NCI-H1092 treated with DMSO at 0.1 percent for 48 hours (cell line): ENCODE measurements at regions not wholly inside any gene's neighbourhood (a gene's known extent, or its start where the extent isn't known, plus 50 kb on each side); places are given as distances from the start of the nearest gene placed in this dataset.
"Not testable (repeated sequence)": the region's sequence is repeated elsewhere in the genome, so short reads cannot be mapped to it uniquely, and the experiment has no call there.

Source experiments
- DNase-seq: peaks from one replicate; lab custom pipeline; 2025; lab: John Stamatoyannopoulos, UW

DNA sequence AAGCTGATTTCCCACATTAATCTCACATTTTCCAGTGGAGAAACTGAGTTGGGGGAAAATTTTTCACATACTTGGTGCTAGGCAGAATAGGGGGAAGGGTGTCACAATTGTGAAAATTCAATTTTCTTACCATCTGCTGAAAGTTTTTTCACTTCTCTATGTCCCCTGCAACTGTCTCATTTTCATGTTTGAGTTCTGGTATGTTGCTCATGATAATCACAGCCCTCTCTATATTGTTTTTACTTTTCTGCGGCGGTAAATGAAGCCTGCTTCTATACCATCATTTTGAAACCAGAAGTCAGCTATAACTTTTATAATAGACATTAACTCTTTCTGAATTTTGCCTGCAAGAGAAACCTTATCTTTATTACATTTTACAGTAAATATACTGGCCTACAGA is 1664.5 kb downstream of the EFNA5 start:
- no peak for DNase-seq

DNA sequence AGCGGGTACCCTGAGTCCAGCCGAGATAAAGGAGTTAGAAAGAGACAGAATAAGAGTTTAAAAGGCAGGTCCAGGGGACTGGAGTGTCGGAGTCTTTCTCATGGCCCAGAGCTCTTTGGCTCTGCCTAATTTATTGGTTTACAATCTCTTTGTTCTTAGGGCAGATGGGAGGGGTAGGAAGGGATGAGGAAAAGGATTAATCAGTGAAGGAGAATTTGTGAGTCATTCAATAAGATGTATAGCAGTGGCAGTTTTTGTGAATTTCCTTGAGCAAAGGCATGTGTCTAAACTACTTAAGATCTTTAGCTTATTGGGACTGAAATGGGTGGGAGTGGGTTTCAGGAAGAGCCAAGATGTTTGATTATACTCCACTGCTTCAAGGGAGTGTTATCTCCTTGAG is 1671.7 kb downstream of the EFNA5 start:
- not testable (repeated sequence) for DNase-seq

DNA sequence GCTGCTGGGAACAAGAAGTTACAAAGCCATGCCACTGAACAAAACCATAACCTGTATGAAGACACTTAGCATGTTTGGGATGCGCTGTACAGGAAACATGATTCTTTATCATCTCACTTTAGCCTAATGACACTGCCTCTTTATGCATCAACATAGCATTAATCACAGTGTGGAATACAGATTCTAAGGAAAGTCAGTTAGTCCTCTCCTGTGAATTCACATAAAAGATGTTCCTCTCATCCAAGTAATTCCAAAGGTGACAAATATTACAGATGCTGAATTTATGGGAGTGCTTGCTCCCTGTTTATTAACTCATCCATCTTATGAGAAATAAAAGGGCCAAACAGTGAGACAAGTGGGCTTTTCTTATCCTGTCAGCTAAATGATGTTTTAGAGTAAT is 1677.7 kb downstream of the EFNA5 start:
- no peak for DNase-seq

DNA sequence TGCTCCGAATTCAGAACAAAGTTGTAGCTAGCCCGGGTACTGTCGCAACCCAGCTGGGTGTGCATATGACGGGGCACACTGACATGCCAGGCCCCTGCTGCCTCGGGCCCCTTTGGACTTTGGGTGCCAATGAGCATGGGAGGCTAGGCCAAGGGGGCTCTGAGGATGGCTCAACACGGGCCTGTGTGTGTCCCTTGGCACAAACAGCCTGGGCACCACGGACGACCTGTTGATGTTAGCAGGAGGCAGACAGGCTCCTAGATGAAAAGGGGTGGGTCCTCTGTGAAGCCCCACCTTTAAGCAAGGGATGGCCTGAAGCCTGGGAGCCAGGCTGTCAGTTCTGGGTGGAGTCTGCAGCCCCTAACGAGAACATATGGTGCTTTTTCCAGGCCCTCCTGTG is 1688.2 kb downstream of the EFNA5 start:
- DNase-seq = no peak

DNA sequence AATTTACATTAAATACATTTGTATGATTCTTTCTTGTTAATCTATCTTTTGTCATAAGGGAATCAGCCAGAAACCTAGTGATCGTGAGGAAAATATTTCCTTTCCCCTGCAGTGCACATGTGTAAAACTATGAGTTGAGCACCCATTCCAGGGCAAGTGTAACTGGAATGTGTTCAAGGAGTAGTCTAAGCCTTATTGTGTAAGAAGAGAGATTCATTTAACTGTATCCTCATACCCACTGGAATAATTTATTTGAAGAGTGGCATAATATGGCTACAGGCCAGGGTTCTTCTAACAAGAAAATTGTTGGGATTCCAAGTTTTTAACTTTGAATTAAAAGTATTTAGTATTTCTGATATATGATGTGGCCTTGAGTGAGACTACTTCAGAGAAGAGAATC is 1692.7 kb downstream of the EFNA5 start:
- DNase-seq = no peak

DNA sequence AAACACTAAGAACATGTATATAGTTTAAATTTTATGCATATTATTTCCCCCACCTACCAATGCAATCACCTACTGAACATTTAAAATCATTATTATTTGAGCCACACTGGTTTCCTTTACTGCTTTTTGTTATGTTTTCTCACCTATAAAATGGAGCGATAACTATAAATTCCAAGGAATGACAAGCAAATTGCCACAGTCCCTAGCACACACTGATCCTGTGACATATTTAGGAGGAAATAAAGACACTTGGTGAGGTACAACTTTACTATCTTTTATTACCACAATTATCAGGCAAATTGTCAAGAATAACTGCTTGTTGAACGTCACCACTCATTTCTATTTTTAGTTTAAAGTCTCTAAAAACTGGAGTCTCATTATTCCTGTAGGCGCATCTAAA is 1693.6 kb downstream of the EFNA5 start:
- DNase-seq = no peak

DNA sequence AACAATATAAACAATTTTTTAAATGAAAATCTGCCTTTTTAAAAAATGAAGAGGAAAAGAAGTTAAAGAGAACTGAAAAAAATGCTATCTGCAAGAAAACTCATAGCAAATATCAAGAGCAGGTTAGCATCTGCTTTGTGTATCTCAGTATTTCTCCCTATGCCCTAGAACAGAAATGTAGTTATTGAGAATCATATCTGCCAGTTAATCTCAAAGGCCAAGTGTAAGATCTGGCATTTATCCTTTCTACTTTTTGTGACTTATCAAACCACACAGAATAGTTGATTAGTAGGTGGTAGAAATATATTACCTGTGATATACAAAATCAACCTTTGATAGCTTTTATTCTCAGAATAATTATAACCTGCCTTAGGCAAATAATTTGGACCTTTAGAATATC is 1699.8 kb downstream of the EFNA5 start:
- no peak for DNase-seq

DNA sequence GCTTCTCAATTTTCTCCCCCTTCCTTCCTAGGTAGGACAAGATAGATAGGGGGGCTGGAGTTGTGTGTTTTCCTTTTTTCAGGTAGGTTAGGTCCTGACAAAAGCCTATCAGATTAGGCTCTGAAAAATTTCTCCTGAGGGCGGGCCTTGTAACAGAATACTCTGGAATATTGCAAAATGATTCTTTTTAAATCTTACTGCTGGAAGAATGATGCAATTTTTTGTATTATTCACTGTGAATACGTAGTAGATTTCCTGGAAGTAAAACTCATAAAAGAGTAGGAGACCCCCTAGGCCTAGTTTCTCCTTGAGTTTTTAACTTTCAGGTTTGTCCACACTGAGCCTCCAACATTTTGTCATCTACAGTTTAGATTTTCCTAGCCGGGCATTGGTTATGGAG is 1701.8 kb downstream of the EFNA5 start:
- no peak for DNase-seq

DNA sequence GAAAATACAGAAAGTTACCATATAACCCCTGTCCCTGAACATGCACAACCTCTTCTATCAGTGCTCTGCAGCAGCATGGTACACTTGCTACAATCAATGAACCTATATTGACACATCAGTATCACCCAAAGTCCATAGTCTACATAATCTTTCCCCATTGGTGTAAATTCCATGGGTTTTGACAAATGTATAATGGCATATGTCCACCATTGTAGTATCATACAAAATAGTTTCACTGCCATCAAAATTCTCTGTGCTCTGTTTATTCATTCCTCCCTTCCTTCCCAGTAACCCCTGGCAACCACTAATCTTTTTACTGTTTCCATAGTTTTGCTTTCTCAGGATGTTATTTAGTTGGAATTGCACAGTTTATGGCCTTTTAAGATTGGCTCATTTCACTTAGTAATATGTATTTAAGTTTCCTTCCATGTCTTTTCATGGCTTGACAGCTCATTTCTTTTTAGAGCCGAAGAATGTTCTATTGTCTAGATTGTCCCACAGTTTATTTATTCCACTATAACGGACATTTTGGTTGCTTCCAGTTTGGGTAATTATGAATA is 1707.0 kb downstream of the EFNA5 start:
- no peak for DNase-seq

DNA sequence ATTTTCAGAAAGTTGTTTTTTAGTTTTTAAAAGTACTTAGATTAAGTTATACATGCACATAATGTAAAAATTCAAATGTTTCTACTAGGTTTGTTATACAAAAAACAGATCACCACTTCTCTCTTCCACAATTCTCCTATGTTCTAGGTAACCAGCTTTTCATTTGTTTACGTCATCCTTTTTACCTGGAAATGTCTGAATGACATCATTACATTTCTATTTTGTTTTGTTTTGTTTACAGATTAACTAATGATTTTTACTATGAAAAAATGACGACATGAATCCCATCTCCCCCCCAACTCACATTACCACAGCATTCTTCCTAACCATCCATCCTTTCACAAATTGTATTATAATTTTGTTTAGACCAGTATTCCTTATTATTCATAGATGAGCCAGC is 1709.2 kb downstream of the EFNA5 start:
- DNase-seq = no peak

DNA sequence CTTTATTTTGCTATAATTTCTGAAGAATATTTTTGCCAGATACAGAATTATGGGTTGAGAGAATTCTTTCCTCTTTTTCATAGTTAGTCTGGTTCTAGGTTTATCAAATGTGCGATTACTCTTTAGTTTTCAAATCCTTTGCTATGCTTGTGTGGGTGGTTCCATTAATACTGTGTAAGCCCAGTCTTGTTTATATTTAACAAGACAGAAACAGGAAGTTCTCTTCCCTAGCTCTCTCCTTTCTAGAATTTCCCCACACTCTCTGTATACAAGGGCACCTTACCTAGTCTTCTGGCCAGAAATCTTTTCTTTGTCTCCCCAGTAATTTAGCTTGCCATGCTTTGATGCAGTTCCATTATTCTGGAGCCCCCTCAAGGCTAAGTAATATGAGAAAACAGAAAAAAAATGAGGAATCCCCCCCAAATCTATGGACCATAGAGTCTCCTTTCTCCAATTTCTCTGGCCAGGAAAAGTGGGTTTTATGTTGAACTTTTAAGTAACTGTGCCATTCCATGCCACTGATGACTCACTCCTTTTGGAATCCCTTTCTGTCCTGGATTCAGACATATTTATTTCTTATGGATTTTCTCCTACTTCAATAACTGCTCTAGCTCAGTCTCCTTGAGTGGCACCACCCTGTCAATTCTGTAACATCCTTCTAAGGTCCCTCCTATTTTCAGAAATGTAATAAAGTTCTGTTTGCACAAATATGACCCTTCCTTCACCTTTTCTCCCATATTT is 1714.1 kb downstream of the EFNA5 start:
- DNase-seq = no peak

DNA sequence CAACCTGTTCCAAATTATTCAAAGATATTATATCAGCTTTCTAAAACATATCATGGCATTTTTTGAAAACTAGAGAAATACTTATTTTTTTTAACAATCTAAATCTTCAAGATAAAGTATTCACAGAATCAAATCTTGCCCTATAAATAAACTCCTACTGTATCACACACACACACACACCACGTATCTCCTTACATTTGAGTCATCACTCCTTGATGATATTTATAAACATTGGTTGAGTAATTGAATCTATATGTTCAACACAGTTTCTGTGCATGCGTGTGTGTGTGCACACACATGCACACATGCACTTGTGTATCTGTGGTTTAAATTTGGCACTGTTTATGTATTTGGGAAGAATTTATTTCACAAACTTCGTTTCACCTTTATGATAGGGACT is 1716.4 kb downstream of the EFNA5 start:
- DNase-seq = no peak

DNA sequence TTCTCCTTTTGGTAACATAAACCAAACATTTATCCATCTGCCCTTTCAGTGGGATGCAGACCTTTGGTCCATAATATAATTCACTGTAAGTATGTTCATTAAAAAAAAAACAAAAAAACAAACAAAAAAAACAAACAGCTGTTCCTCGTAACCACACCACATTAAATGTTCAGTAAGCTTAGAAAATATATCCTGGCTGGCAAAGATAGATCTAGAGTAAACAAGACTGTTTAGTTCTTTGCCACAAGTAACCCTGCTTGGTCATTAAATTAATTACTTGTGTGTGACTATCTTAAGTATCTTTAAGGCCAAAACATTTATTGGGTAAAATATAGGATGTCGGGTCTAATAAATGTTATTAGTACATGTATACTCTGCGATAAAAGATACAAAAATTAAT is 1717.1 kb downstream of the EFNA5 start:
- DNase-seq = peak; percentile 86

DNA sequence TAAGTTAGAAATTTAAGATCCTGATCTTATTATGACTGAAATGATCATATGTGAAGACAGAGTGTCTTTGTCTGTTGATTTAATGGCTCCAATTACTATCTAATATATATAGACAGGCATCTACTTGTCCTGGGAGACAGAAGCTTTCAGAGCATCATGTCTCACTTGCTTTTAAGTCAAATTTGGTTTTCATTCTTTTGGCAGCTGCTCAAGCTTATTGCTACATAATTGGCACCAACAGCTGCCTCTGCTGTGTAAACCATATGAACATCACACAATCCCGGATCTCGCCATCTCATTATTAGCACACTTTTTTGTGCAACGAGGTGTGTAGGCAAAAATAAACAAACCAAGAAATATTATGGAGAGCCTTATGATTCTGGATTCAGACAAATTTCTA is 1717.9 kb downstream of the EFNA5 start:
- peak; percentile 94 for DNase-seq

DNA sequence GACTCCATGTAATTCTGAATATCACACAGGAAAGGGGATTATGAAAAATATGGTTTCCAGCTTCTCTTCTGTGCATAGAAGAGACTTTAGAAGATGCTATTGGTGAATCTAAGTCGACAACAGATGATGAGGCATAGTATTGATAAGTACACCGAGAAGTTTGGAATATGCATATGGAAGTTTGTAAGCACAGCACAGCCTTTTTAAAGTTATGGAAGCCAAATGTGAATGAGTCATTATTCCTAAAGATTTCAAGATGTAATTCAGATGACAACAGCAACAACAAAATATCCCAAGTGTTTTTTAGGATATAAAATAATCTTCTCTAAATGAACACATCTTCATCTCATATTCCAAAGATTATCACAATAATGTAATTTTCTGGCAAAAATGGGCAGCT is 1723.3 kb downstream of the EFNA5 start:
- DNase-seq = no peak

DNA sequence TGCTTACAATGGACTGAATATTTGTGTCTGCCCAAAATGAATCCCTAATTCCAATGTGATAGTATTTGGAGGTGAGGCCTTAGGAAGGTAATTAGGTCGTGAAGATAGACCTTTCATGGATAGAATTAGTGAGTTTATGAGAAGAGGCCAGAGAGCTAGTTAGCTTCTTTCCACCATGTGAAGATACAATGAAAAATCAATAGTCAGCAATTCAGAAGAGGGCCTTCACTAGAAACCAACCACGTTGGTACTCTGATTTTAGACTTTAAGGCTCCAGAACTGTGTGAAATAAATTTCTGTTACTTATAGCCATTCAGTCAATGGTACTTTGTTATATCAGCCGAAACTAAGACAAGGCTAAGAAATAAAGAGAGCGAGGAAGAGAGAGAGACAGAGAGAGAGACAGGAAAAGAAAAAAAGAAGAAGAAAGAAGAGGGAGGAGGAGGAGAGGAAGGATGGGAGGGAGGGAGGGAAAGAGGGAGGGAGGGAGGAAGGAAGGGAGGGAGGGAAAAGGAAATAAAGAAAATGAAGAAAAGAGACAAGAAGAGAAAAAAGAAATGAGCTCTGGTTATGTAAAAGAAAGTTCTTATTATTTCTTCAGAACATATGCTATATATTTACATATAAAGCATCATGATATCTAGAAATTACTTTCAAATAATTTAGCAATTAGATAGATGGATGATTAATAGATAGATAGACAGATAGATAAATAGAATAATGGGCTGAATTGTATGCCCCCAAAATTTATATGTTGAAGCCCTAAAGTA is 1725.3 kb downstream of the EFNA5 start:
- no peak for DNase-seq

DNA sequence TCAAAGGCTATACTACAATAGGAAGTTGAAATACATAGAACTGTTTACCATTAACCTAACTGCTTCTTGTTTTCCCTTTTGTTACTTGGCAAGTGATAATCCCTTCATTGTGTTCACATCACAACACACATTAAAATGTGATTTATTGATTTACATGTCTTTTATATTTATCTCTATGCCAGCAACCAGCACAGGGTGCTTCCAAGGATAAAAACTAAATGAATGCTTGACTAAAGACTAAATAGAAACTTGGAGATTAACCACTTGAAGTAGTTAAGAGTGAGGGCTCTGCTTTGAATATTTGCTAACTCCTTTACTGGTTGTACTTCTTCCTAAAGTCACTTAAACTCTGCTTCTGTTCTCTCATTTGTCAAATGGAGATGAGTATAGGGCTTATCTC is 1730.6 kb downstream of the EFNA5 start:
- DNase-seq = no peak

DNA sequence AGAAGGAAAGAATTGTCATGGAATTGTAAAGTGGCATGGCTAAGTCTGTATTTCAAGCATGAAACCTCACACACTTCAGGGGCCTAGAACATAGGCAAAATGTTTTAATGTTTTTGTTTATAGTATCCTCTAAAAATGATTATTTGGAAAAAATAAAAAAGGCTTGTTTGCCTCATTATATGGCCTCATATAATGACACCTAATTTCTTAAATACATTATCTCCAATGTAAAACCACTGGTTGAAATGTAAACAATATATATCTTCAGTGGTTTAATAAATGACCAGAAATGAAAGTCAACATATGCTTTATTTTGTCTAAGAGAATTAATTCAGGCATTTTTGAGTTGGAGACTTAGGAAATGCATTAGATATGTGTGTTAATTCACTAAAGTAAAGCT is 1736.6 kb downstream of the EFNA5 start:
- DNase-seq = no peak

DNA sequence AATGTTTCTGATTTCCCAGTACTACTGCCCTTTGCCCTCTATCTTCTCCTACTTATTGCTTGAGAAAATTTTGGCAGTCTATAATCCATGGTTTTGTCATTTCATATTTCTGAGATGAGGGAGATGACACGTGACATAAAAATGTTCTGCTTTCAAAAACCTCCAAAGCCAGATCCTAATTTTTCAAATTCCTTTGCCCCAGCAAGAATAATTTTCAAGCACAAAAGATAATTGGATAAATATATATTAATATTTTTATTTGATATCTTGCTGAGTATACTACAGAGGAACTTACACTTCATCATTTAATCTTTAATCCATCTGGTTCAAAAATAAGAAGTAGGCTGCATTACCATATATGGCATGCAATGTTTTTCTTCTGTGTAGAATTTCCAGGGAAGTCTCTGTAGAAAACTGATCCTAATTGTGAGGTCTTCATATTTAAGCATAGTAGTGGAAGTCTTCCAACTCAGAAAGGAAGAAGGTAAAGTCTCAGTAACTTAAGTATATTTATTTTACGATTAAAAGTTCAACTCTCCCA is 1738.8 kb downstream of the EFNA5 start:
- no peak for DNase-seq

DNA sequence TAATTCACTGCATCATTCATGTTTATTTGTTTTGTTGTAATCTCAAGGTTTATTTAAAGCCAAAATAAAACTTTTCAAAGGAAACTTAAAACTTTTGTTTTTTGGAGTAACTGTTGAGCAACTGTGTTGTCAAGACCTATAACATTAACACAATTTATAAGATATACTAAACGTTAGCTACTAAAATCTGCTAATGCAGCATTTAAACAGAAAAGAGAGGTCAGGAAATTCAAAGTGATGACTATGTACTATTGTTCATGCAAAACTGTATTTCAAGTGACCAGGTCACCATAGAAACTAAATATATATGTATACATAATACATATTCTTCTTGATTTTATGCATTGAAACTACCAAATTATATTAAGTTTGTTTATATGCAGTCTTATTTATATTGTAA is 1740.9 kb downstream of the EFNA5 start:
- DNase-seq = no peak

DNA sequence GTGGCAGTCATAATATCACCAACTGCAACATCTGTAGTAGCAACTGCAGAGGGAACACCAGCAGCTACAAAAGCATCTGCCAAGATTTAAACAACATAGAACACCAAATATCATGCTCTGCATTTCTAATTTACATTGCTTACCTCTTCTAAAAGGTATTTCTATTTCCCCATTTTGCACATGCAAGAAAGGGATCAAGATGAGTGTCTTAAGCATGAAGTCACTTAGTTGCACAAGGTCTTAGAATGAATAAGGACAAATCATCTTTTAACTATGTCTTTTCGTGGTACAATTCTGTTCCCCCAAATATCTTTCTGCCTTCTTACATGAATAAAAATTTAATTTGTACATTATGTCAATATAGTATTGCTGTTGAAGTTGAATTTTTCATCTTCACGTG is 1746.4 kb downstream of the EFNA5 start:
- DNase-seq = no peak

DNA sequence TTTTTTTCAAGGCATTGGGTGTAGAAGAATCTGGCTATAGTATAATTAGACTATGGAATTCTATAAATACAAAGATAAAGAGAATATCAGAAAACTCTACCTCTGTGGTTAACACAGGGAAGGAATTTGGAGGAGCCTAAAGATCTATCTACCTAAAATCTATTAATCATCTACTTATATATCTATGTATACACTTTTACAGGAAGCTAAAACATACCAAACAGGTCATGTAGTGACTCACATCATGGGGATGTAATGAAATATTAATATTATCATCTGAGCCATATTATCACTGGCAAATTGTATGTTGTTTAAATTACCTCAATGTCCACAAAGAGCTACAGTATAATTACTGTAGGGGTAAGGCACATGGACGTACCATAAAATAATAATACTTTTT is 1748.2 kb downstream of the EFNA5 start:
- no peak for DNase-seq

DNA sequence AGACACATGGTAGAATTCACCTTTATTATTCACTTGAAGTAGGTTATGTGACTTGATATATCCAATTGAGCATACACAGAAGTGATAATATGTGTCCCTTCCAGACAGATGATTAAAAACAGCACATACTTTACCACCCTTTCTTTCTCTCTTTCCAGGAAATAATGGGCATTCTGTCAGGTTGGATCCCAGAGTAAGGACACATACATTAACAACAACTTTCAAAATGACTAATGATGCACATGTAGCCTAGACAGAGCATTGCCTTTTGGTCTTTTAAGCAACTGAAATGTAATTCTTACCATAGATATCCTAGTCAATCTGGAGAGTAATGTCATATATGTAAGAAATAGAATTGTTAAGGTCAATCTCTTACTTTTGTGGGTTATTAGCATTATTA is 1748.7 kb downstream of the EFNA5 start:
- DNase-seq = no peak
